NCI-H460 (cell line): ENCODE measurements at regions not wholly inside any gene's neighbourhood (a gene's known extent, or its start where the extent isn't known, plus 50 kb on each side); places are given as distances from the start of the nearest gene placed in this dataset.
A peak's percentile ranks its signal among the peaks of the same experiment; 100 is the strongest.
"Not testable (repeated sequence)": the region's sequence is repeated elsewhere in the genome, so short reads cannot be mapped to it uniquely, and the experiment has no call there.

Experiments used
- DNase-seq: peaks from one replicate; pipeline ENCODE4 v3.0.0-alpha.2; 2016; ENCODE audit warnings: low read depth; ENCODE audit errors: extremely low read depth

- no peak for DNase-seq
These were observed 1240.4 kb downstream of the GATA3 start for GRCh38 chr10:9294865-9295264.

GRCh38 chr10:9296190-9296589 is 1241.7 kb downstream of the GATA3 start:
- DNase-seq: no peak

DNA sequence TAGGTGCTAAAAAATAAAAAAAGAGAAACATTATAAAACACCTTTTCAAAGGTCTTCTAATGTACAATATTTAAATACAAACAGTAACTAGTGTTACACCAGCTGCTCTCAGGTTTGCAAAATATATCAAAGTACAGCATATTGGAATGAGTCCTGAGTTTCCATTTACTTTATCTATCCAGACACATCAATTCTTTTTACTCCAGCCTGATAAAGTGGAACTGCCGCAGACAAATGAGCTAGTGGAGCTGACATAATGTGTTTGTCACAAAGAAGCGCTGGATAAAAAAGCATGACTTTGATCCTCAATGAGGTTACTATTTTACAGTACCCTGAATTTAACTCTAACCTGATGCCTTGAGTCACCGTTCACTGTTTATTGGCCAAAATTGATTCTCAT is 1243.1 kb downstream of the GATA3 start:
- DNase-seq: no peak

GRCh38 chr10:9299966-9300365 is 1245.5 kb downstream of the GATA3 start:
- DNase-seq: no peak

- peak; percentile 1 for DNase-seq
These were observed 1246.7 kb downstream of the GATA3 start for GRCh38 chr10:9301148-9301547.

DNA sequence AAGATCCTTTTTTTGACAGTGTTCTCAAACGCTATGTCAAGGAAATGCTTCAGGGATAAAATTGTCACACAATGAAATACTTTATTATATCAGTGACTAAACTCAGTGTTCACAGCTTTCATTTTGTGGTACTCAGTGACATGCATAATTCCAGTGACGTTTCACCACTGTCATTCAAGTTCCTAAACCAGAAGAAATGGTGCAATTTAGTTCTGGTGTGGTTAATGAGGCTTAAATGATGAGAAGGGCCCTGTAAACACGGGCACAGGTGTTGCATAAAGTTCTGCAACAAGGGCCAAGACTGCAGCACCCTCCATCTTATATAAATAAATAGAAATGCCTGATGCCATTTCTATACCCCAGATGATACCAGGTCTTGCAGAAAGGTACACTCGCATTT is 1247.1 kb downstream of the GATA3 start:
- no peak for DNase-seq

GRCh38 chr10:9302140-9302746 is 1247.8 kb downstream of the GATA3 start:
- DNase-seq: peak; percentile 56

DNA sequence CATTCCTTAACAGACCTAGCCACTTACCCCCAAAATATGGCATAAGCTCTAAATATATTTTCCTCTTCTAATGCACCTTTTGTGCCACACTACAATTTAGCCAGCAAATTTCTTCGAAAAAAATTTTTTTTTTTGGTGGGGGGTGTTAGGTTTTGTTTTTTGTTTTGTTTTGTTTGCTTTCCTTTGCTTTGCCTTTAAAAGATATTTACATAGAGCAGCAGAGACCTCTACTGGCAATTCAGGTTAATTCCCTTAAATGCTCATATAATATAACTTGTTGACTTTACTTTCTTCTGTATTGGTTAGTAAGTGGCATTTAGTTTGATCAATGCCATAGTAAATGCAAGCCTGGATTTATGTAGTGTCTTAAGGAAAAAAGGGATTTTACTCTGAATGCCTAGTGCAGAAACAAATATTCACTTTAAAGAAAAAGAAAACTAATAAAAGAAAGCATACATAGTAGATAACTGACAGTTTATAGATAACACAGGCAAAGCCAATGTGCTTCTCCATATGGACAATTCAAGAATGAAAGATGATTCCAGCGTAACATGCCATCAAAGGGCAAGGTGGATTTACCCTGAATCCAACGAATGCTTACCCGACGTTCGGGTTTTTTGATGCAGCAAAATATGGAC is 1250.6 kb downstream of the GATA3 start:
- peak; percentile 22 for DNase-seq

- no peak for DNase-seq
These were observed 1257.4 kb downstream of the GATA3 start for GRCh38 chr10:9311702-9312499.

DNA sequence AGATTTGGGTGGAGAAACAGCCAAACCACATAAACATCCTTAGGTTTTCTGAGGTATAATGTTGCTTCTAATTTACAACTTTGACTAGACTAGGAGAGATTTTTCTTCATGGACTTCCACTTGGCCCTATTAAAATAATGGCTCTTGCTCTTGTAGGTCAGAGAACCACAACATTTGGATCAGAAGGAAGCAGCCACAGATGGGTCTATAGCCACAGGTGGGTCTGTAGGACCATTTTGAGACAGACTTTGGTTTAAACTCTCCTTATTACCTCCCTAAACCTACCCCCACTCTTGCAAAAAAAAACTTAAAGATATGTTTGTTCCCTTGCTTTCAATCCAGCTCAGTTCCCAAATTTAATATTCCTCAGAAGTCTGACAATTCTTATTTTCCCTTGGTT is 1260.8 kb downstream of the GATA3 start:
- DNase-seq: no peak

DNA sequence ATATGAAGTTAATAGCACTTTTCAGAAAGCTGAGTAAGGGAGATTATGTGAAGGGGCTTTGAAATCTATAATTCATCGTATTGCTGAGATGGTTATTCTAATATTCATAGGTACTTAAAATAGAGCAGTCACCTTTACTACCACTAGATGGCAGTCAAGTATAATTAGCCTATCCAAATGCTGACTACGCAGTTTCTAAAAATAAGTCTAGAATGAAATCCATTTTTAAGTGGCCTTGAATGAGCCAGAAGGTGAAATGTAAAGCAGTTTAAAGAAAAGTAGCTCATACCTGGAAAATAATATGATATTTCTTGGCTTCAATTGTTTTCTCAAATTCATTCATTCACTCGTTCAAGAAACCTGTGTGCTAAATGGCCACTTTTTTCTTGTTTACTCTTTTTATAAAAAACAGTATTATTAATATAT is 1277.1 kb downstream of the GATA3 start:
- DNase-seq: peak; percentile 20

- DNase-seq: no peak
These were observed 1279.8 kb downstream of the GATA3 start for GRCh38 chr10:9334270-9334669.

- DNase-seq: no peak
These were observed 1285.2 kb downstream of the GATA3 start for GRCh38 chr10:9339716-9340115.

GRCh38 chr10:9342885-9343570 is 1288.5 kb downstream of the GATA3 start:
- peak; percentile 16 for DNase-seq

GRCh38 chr10:9347933-9348332 is 1293.4 kb downstream of the GATA3 start:
- not testable (repeated sequence) for DNase-seq

- DNase-seq: no peak
These were observed 1303.0 kb downstream of the GATA3 start for GRCh38 chr10:9357471-9357870.

DNA sequence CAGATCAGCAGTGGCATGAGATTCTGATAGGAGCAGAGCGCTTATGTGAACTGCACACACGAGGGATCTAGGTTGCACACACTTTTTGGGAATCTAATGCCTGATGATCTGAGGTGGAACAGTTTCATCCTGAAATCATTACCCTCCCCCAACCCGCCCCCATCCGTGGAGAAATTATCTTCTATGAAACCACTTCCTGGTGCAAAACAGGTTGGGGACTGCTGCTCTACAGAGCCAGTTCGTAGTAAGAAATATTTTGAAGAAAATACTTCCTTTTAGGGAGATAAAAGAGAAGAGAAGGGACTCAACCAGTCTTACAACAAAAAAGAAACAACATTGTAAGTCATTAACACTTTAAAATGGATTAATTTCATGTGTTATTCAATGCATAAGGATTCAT is 1308.2 kb downstream of the GATA3 start:
- no peak for DNase-seq

GRCh38 chr10:9379183-9379582 is 1324.7 kb downstream of the GATA3 start:
- DNase-seq: no peak

DNA sequence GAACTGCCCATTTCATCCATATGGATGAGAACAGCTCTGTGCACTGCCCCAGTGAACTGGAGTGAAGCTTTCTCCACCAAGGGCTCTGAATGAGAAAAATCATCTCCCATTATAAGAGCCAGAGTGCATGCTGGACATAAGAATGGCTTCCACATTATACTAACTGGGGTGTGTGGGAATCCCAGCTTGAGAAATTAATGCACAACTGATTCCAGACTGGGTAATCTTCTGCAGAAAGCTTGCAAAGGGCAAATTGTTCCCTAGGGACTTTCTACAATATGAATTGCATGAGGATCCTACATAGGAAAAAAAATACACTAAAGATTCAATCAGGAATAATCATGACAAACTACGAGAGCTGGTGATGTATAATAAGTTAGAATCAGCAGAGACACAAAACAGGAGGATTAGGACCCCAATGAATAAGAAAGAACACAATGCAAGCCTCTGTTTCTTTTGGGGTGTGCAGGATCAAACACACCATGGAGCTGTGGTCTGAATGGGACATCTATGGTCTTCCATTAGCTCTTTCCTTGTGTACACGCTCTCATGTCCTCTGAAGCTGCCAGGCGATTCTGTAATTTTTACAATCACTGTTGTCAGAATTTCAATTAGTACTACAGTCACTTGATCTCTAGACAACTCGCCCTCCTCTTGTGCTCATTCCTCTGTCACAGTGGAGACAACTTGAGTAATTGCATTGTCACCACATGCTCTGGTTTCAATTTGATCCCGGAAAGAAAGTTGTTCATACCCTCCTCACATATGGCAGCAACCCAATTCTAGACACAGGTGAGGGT is 1327.4 kb downstream of the GATA3 start:
- DNase-seq: no peak

GRCh38 chr10:9382533-9382866 is 1328.0 kb downstream of the GATA3 start:
- DNase-seq: no peak

GRCh38 chr10:9390516-9390915 is 1336.0 kb downstream of the GATA3 start:
- DNase-seq: no peak
